ENCODE measurements at regions not wholly inside any gene's neighbourhood (a gene's known extent, or its start where the extent isn't known, plus 50 kb on each side); places are given as distances from the start of the nearest gene placed in this dataset.
A peak's percentile ranks its signal among the peaks of the same experiment; 100 is the strongest.

DNA sequence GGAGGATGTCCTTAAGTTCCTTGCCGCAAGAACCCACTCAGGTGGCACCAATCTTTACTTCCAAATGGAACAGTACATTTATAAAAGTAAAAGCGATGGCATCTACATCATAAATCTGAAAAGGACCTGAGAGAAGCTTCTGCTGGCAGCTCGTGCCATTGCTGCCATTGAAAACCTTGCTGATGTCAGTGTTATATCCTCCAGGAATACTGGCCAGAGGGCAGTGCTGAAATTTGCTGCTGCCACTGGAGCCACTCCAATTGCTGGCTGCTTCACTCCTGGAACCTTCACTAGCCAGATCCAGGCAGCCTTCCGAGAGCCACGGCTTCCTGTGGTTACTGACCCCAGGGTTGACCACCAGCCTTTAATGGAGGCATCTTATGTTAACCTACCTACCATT lies 191.7 kb downstream of the TRIM27 start:
- no peak for DNase-seq (ENCODE audit: low spot score)

DNA sequence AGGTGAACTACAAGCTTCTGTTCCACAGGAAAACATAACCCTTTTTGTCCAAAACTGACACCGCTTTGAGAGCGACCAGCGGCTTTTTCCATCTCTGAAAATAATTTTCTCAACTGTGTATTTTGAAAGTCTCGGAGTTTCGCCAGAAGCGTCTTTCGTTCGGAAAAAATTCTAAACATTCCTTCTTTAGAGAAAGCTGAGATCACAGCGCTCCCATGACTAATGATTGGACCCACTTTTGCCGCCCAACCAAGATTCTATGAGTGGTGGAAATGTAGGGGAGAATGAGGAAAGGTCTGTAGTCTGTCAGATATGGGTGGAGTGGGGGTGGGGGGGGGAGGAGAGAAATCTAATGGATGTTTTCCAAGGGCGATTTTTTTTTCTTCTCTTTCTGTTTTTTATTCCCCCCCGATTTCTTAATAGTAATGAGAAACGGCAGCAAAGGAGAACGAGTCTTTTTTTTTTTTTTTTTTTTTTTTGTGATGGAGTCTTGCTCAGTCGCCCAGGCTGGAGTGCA lies 189.3 kb downstream of the TRIM27 start:
- no peak for DNase-seq (ENCODE audit: low spot score)

DNA sequence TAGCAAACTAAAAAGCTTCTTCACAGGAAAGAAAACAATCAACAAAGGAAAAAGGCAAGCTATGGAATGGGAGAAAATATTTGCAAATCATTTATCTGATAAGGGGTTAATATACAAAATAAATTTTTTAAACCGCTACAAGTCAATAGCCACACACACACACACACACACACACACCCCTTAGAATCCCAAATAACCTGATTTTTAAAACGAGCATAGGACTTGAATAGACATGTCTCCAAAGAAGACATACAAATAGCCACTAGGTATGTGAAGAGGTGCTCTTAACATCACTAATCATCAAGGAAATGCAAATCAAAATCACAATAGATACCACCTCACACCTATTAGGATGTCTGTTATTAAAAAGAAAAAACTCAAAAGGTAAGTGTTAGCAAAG lies 187.7 kb downstream of the TRIM27 start:
- no peak for DNase-seq (ENCODE audit: low spot score)

DNA sequence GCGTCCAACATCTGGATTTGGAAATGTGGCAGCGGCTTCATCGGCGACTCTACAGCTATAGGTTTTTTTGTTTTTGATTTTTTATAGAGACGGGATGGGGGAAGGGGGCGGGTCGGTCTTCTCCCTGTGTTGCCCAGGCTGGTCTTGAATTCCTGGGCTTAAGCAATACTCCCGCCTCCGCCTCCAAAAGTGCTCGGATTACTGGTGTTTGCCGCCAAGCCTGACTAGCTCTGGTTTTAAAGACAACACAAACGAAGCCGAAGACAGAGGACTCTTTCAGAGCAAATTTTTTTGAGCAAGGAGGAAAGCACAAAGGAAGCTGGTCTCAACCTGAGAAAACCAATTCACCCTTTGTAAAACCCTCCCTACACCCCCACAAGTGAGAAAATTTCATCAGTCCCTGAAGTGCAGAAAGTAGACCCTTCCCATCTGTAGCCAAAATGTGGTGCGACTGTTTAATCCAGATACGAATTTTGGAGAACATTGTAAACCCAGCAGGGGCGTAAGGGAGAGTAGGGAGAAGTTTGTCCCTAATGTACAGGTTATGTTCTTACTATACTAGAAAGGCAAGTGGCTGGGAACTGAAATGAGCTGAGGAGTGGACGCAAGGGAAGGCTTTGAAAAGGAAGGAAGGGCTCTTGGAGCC lies 185.9 kb downstream of the TRIM27 start:
- DNase-seq (ENCODE audit: low spot score): no peak

DNA sequence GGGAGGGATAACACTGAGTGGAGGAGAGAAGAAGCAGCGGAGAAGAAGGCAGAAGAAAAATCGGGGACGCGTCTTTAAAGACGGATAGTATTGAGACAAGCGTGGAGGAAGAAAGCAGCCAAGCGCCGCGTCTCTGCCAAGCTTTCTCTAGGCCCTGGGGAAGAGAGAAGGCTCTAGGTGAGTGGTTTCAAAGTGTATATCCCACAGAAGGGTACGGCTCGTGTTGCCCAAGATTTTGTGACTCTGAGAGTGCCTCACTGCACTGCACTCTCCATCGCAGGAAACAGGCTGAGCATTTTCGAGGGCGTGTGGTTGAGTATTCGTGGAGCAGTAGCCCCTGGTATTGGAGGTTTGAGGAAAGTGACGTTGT lies 185.4 kb downstream of the TRIM27 start:
- DNase-seq (ENCODE audit: low spot score): no peak

DNA sequence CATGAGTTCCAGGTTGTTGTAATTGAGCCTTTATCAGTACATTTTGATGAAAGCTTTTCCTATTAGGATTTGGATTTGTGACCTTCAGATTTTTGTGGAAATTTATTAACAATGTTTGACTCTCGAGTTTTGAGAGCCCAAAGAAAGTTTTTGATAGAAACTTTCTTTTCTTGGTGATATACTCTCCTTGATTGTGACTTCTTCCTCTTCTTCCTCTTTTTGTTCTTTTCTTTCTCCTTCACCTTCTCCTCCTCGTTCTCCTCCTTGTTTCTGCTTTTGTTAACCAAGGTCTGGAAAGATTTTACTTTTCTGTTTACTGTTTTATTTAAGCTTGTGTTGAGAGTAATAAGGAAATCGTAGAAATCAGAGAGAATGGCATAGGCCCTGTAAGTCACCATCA lies 182.4 kb downstream of the TRIM27 start:
- no peak for DNase-seq (ENCODE audit: low spot score)

DNA sequence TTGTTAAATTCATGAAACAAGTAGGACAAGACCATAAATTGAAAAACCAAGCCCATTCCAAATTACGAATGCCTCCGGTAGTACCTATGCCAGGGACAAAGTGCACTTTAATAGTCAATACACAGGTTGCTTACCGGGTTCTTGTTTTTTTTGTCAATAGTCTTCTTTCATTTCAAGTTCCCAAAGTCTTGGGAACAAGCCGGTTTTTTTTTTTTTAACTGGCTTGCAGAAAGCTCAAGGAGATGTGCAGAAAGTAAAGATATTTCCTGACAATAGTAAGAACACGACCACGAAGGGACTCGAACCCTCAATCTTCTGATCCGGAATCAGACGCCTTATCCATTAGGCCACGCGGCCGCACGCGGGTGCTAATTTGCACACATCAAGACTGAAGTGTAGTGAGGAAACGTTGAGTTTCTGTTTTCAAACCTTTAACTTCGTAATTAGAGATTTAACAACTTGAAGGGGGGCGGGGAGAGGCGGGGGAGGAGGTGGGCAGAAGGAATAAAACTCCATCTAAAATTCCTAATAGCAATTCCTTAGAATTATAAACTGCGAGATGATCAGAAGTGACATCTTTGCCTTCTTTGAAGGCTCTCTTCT lies 181.0 kb downstream of the TRIM27 start:
- peak; percentile 72 for DNase-seq (ENCODE audit: low spot score)

DNA sequence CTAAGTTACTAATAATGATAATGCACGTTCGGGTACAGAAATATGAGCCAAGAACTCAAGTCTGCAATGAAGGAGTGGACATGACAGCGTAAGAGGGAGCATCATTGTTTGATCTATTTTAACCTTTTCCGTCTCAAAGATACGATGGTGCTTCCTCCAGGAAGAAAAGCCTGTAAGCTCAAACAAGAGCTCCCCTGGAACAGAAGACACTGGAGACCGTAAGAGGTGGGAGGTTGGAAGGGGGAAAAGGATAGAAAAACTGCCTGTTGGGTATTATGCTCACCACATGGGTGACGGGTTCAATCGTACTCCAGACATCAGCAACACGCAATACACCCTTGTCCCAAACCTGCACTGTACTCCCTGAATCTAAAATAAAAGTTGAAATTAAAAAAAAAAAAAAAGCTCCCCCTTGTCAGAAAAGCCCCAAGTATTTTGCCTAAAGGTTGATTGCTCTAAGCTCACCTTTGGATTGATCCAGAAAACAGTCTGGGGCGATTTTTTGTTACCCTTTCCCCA lies 180.5 kb downstream of the TRIM27 start:
- DNase-seq (ENCODE audit: low spot score): no peak

DNA sequence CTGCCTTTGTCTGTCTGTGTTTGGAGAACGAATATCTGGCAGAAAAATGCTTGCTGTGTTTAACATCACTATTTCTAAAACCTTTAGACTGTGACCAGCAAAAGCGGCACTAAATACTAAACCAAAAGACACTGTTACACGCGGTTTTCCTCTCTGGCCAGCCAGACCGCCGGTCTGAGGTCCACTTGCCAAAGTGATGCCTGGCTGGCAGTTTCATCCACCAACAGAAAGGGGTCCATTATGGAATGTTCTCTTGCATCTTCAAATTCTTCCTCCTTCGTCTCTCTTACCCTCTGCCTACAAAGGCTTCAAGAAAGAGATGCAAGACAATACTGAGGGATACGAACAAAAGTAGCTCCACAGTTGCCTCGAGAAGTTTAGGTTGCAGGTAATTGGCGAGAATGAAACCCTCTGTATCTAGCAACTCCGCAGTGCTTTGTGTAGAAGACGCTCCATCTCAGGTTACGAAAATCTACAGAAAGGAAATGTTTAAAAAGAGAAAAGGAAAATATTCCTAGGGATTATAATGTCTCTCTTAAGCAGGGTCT lies 176.6 kb downstream of the TRIM27 start:
- no peak for DNase-seq (ENCODE audit: low spot score)

DNA sequence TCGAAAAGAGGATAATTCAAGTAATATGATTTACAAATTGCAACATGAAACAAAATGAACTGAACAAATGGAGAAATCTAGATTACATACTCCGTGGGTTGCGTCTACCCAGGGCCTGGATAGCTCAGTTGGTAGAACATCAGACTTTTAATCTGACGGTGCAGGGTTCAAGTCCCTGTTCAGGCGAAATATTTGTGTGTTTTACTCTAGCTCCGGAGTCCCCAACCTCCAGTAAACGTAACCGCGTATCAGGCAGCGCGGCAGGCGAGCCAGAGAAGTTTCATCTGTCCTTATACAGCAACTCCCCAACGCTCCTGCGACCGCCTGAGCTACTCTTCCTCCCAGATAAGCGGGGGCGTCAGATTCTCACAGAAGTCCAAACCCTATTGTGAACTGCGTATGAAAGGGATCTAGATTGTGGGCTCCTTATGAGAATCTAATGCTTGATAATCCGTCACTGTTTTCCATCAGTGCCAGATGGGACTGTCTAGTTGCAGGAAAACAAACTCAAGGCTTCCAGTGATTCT lies 176.1 kb downstream of the TRIM27 start:
- peak; percentile 72 for DNase-seq (ENCODE audit: low spot score)

DNA sequence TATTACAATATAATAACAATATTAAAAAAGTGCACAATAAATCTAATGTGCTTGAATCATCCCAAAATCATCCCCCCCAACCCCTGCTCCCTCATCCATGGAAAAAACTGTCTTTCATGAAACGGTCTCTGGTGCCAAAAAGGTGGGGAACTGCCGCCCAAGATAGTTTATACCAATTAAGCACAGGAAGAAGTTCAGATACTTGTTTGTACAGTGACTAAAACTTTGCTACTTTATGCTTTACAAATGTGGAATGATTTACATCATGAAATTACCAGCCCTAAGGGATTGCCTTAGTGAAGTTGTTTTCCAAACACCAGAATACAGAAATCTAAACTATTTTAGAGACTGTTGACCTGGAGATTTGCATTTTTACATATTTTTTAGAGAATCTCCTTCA lies 175.6 kb downstream of the TRIM27 start:
- no peak for DNase-seq (ENCODE audit: low spot score)

DNA sequence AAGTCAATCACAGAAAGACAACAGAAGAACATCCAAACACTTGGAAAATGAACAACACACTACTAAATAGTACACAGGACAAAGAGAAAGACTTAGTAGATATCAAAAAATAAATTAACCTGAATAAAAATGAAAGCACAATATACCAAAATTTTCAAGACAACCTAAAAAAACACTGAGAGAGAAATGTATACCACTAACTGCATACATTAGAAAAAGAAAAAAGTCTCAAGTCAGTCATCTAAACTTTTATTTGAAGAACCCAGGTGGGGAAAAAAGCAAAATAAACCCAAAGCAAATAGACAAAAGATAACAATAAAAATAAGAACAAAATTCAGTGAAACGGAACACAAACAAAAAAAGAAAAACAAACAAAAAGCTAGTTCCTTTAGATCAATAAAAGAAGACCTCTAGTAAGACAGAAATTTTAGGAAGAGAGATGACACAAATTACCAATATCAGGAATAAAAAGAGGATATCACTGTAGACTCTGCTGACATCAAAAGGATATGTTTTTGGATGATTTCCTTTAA lies 172.8 kb downstream of the TRIM27 start:
- DNase-seq (ENCODE audit: low spot score): no peak

DNA sequence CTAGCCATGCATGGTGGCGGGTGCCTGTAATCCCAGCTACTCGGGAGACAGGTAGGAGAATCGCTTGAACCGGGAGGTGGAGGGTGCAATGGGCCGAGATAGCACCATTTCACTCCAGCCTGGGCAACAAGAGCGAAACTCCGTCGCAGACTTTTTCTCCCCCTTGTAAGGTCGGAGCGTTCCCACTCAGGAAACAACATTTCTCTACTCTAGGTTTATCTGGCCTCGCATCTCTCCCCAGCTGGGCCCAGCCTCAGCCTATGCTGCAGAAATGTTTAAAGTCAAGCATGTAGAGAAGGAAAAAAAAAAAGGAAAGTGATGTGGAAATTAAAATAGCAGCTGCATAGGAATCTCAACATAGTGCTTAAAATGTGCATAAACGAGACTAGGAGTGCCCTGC lies 172.3 kb downstream of the TRIM27 start:
- no peak for DNase-seq (ENCODE audit: low spot score)

DNA sequence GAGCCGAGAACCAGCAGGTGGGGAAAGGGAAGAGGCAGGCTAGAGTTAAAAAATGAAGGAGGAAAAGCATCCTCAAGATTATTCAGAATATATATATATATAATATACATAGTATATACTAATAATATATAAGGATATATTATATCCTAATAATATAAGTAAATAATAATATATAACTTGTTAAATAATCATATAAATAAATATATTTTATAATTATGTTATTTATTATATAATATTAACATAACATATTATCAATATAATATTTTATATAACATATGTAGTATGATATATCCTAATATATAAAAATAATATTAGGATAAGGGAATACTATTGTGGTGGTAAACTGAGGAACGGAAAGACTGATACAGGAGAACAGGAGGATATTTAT lies 171.8 kb downstream of the TRIM27 start:
- no peak for DNase-seq (ENCODE audit: low spot score)

DNA sequence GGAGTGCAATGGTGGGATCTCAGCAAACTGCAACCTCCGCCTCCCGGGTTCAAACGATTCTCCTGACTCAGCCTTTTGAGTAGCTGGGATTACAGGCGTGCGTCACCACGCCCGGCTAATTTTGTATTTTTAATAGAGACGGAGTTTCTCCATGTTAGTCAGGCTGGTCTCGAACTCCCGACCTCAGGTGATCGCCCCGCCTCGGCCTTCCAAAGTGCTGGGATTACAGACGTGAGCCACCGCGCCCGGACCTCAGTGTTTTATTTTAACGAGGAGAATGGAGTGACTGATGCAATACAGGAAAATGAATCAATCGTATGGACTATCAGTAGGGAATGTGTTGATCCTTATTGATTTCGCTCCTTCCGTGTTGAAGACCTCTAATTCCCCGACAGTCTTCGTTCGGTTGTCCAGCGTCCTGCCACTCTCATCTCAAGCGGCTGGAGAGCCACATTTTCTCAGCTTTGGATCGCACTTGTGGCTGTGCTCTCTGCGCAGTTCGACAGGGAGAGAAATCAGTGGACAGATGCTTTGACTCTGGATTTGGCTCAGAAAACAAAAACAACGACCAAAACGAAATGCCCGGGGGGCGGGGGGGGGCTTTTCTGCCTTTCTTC lies 166.2 kb downstream of the TRIM27 start:
- DNase-seq (ENCODE audit: low spot score): no peak

DNA sequence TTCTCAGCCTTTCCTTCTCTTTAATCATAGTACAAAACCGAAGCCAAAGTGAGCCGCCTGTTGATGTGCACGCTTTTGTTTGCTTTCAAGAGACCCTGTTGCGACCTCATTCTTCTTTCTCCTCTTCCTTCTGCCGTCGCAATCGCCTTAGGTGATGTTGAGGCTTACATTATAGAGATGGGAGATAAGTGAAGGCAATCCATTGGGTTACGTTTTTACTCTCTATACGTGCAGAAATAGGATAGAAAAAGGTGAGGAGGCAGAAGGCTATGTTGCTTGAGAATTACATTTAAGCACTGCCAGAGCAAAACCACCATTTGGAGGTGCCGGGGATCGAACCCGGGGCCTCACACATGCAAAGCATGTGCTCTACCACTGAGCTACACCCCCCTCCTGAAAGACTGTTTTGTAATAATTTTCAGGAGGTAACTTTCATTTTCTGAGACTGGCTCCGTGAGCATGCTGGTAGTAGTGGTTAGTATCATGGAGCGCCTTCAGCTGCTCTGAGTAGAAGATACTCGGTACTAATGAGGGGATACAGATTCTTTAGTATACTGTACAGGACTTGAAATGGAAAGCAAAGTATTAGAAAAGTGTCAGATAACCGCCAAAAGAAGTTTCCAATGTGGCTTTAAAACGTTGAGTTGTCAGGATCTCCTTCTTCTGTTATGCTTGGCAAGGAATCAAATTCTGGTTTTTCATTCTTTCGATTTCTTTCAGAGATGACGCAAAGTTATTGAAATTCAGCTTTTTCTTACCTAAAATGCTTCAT lies 165.6 kb downstream of the TRIM27 start:
- peak; percentile 31 for DNase-seq (ENCODE audit: low spot score)

DNA sequence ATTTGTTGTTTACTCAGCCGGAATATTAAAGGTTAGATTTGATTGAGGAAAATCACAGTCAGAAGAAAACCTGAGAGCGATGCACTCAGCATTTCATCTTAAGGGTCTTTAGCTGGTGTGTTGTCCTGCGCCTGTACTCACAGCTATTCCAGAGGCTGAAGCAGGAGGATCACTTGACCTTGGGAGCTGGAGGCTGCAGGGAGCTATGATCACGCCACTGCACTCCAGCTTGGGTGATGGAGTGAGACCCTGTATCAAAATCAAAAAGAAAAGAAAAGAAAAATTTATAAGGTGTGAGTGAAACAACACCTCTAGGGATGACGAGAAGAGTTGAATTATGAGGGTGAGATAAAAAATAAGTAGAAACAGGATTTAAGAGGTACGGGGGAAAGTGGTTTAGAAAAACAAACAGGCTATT lies 165.0 kb downstream of the TRIM27 start:
- DNase-seq (ENCODE audit: low spot score): no peak

DNA sequence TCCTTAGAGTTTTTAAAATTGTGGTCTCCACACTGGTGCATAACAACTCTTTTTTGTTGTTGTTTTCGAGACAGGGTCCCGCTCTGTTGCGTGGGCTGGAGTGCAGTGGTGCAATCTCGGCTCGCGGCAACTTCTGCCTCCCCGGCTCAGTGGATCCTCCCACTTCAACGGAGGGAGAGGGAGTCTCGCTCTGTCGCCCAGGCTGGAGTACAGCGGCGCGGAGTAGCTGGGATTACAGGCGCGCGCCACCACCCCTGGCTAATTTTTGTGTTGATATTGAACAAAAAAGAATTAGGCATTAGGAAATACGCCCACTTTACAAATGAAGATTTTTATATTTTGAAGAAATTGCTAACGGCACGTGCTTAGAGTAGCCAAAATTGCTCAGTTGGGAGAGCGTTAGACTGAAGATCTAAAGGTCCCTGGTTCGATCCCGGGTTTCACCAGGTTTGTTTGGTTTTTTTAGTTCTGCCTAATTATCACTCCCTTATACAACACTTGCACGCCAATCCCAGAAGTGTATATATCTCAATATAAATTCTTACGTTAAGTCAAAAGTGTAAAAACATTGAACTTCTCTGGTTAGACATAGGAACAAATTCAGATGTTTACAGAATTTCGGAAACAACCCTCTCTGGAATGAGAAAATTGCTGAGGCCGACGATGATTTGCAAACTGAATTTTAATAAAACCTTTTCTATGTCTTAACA lies 159.6 kb downstream of the TRIM27 start:
- DNase-seq (ENCODE audit: low spot score): no peak

DNA sequence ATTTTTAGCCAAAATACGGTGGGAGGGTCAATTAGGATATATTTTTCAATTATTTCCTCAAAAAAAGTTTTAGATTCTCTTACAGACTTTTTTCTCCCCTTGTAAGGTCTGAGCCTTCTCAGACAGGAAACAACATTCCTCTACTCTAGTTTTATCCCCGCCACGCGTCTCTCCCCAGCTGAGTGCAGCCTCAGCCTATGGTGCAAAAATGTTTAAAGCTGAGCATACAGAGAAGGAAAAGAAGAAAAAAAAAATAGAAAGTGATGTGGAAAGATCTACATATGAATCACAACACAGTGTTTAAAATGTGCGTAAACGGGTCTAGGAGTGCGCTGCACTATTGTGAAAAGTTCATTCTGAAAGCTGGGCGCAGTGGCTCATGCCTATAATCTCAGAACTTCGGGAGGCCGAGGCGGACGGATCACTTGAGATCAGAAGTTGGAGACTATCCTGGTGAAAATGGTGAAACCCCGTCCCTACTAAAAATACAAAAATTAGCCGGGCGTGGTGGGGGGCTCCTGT lies 159.0 kb downstream of the TRIM27 start:
- DNase-seq (ENCODE audit: low spot score): no peak

DNA sequence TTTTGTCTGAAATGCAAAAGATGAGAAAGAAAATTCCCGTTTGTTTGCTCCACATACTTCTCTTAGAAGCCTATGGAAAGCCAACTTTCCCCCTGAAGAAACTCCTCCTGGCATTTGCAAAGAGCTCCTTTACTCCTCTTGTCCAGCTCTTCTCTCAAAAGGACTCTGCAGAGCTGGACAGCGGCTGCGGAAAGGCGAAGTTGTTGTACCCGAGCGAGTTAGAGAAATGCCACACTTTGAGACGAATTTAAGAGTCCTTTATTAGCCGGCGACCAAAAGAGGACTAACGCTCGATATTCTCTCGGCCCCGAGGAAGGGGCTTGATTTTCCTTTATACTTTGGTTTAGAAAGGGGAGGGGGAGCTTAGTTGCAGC lies 157.8 kb downstream of the TRIM27 start:
- no peak for DNase-seq (ENCODE audit: low spot score)

DNA sequence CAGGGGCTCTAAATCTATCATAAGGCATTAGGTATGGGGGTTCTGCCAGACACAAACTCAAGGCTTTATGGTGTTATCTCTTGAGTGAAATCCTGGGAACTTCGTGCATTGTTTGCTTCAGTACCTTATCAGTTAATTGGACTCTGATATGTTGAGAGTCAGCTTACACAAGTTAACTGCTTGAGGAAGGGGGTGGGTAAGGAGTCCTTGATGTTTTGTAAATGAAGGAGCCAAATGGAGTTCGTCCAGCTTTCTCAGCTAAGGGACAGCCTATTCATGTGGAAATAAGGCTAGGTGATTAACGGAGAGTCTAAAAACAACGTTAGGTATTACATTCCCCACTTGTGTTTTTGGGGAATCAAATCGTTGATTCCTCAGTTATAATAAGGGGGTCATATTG lies 157.4 kb downstream of the TRIM27 start:
- no peak for DNase-seq (ENCODE audit: low spot score)

All from HT-29 (cell line).